HEK293 (cell line): ENCODE measurements at regions not wholly inside any gene's neighbourhood (a gene's known extent, or its start where the extent isn't known, plus 50 kb on each side); places are given as distances from the start of the nearest gene placed in this dataset.

Experiments used
- EGR2 ChIP-seq: fragments of 450-650 bp; formaldehyde crosslinking; IDR thresholded peaks from 2 replicates; pipeline ENCODE4 v1.5.1; 2016; ENCODE audit warnings: low read depth, missing biosample characterization, missing genetic modification characterization
- SP3 ChIP-seq: fragments of 450-650 bp; formaldehyde crosslinking; IDR thresholded peaks from 2 replicates; pipeline ENCODE4 v1.5.1; 2016; ENCODE audit warnings: missing biosample characterization, missing genetic modification characterization
- YY1 ChIP-seq: fragments of 450-650 bp; formaldehyde crosslinking; IDR thresholded peaks from 2 replicates; pipeline ENCODE4 v1.5.1; 2018; ENCODE audit warnings: missing biosample characterization, missing genetic modification characterization
- ZNF513 ChIP-seq: fragments of 450-650 bp; IDR thresholded peaks from 2 replicates; pipeline ENCODE4 v1.5.1; 2018; ENCODE audit warnings: missing biosample characterization, missing genetic modification characterization
- TF ChIP-seq, protein P1 (sequence below): fragments of 450-650 bp; formaldehyde crosslinking; IDR thresholded peaks from 2 replicates; pipeline ENCODE4 v1.5.1; 2016; ENCODE audit warnings: missing biosample characterization, missing genetic modification characterization
- TF ChIP-seq, protein P2 (sequence below): fragments of 450-650 bp; formaldehyde crosslinking; IDR thresholded peaks from 2 replicates; pipeline ENCODE4 v1.5.1; 2016; ENCODE audit warnings: missing biosample characterization, missing genetic modification characterization
- TF ChIP-seq, protein P3 (sequence below): fragments of 450-650 bp; formaldehyde crosslinking; optimal IDR thresholded peaks from 2 replicates; pipeline ENCODE3; 2016; ENCODE audit warnings: missing biosample characterization, mild to moderate bottlenecking, missing genetic modification characterization

DNA sequence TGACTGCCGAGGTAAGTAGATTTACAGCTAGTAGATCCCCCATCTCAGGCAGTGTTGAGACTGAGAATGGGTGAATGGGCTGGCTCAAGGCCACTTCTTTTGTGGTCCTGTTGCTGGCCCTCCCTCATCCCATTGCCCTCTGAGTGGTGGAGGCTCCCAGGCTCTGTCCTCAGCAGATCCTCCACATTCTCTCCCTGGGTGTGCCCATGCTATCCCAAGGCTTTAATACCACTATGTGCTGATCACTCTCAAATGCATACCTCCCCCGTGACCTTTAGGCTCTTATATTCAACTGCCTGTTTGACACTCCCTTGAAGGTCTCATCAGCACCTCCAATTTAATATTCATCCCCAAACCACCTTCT lies 271.8 kb downstream of the GLI2 start:
- TF ChIP-seq, protein P1, sequence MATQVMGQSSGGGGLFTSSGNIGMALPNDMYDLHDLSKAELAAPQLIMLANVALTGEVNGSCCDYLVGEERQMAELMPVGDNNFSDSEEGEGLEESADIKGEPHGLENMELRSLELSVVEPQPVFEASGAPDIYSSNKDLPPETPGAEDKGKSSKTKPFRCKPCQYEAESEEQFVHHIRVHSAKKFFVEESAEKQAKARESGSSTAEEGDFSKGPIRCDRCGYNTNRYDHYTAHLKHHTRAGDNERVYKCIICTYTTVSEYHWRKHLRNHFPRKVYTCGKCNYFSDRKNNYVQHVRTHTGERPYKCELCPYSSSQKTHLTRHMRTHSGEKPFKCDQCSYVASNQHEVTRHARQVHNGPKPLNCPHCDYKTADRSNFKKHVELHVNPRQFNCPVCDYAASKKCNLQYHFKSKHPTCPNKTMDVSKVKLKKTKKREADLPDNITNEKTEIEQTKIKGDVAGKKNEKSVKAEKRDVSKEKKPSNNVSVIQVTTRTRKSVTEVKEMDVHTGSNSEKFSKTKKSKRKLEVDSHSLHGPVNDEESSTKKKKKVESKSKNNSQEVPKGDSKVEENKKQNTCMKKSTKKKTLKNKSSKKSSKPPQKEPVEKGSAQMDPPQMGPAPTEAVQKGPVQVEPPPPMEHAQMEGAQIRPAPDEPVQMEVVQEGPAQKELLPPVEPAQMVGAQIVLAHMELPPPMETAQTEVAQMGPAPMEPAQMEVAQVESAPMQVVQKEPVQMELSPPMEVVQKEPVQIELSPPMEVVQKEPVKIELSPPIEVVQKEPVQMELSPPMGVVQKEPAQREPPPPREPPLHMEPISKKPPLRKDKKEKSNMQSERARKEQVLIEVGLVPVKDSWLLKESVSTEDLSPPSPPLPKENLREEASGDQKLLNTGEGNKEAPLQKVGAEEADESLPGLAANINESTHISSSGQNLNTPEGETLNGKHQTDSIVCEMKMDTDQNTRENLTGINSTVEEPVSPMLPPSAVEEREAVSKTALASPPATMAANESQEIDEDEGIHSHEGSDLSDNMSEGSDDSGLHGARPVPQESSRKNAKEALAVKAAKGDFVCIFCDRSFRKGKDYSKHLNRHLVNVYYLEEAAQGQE, result no peak
- TF ChIP-seq, protein P2, sequence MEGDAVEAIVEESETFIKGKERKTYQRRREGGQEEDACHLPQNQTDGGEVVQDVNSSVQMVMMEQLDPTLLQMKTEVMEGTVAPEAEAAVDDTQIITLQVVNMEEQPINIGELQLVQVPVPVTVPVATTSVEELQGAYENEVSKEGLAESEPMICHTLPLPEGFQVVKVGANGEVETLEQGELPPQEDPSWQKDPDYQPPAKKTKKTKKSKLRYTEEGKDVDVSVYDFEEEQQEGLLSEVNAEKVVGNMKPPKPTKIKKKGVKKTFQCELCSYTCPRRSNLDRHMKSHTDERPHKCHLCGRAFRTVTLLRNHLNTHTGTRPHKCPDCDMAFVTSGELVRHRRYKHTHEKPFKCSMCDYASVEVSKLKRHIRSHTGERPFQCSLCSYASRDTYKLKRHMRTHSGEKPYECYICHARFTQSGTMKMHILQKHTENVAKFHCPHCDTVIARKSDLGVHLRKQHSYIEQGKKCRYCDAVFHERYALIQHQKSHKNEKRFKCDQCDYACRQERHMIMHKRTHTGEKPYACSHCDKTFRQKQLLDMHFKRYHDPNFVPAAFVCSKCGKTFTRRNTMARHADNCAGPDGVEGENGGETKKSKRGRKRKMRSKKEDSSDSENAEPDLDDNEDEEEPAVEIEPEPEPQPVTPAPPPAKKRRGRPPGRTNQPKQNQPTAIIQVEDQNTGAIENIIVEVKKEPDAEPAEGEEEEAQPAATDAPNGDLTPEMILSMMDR (tag by site-specific recombination), result no peak
- TF ChIP-seq, protein P3, sequence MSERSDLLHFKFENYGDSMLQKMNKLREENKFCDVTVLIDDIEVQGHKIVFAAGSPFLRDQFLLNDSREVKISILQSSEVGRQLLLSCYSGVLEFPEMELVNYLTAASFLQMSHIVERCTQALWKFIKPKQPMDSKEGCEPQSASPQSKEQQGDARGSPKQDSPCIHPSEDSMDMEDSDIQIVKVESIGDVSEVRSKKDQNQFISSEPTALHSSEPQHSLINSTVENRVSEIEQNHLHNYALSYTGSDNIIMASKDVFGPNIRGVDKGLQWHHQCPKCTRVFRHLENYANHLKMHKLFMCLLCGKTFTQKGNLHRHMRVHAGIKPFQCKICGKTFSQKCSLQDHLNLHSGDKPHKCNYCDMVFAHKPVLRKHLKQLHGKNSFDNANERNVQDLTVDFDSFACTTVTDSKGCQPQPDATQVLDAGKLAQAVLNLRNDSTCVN (tag by site-specific recombination), result no peak
- no peak for TF ChIP-seq YY1 (tag by site-specific recombination)
- no peak for TF ChIP-seq ZNF513 (tag by site-specific recombination)
- TF ChIP-seq EGR2, result no peak
- no peak for TF ChIP-seq SP3
